SK-MEL-5 (cell line): ENCODE measurements at regions not wholly inside any gene's neighbourhood (a gene's known extent, or its start where the extent isn't known, plus 50 kb on each side); places are given as distances from the start of the nearest gene placed in this dataset.

ENCODE experiments used
- DNase-seq: peaks from one replicate; pipeline ENCODE4 v3.0.0-alpha.2; 2016; ENCODE audit warnings: low read depth, low spot score
- in situ Hi-C: cut with HindIII; loops from 2 replicates; pipeline ENCODE4 v1.10.0; 2016; ENCODE audit warnings: low sequenced_read_pairs, high pct_unique_total_duplicates, low pct_unique_long_range_greater_than_20kb

- DNase-seq, result no peak
- in situ Hi-C loops, result no loop called here
Measured at GRCh38 chr9:108526518-108526917, 329.3 kb downstream of the ACTL7B start.

GRCh38 chr9:108525186-108525585 lies 330.6 kb downstream of the ACTL7B start:
- DNase-seq, result no peak
- in situ Hi-C loops, result no loop called here

- DNase-seq, result no peak
- in situ Hi-C loops, result no loop called here
Measured at GRCh38 chr9:108521063-108521590, 334.7 kb downstream of the ACTL7B start.

- DNase-seq, result no peak
- in situ Hi-C loops, result no loop called here
Measured at GRCh38 chr9:108519437-108519836, 336.3 kb downstream of the ACTL7B start.

GRCh38 chr9:108517651-108518365 lies 338.0 kb downstream of the ACTL7B start:
- DNase-seq, result peak; percentile 37
- in situ Hi-C loops, result no loop called here

GRCh38 chr9:108516391-108516790 lies 339.4 kb downstream of the ACTL7B start:
- in situ Hi-C loops, result no loop called here
- DNase-seq, result no peak

GRCh38 chr9:108515856-108516255 lies 339.9 kb downstream of the ACTL7B start:
- DNase-seq, result no peak
- in situ Hi-C loops, result no loop called here

GRCh38 chr9:108512426-108513173 lies 343.2 kb downstream of the ACTL7B start:
- in situ Hi-C loops, result no loop called here
- peak; percentile 26 for DNase-seq

- DNase-seq, result no peak
- in situ Hi-C loops, result no loop called here
Measured at GRCh38 chr9:108511307-108511706, 344.5 kb downstream of the ACTL7B start.

- in situ Hi-C loops, result no loop called here
Measured at GRCh38 chr9:108496846-108497245, 358.9 kb downstream of the ACTL7B start.

GRCh38 chr9:108489567-108489966 lies 366.2 kb downstream of the ACTL7B start:
- no peak for DNase-seq
- in situ Hi-C loops, result no loop called here

More at GRCh38 chr9:108496846-108497245, 358.9 kb downstream of the ACTL7B start:
- DNase-seq, result no peak

- no peak for DNase-seq
- in situ Hi-C loops, result no loop called here
Measured at GRCh38 chr9:108486831-108487230, 369.0 kb downstream of the ACTL7B start.

GRCh38 chr9:108484468-108484867 lies 371.3 kb downstream of the ACTL7B start:
- in situ Hi-C loops, result no loop called here
- DNase-seq, result no peak

GRCh38 chr9:108483676-108484075 lies 372.1 kb downstream of the ACTL7B start:
- in situ Hi-C loops, result no loop called here
- no peak for DNase-seq

GRCh38 chr9:108479989-108480652 lies 375.7 kb downstream of the ACTL7B start:
- in situ Hi-C loops, result no loop called here
- DNase-seq, result no peak

- in situ Hi-C loops, result no loop called here
- DNase-seq, result peak; percentile 48
Measured at GRCh38 chr9:108478431-108479332, 377.1 kb downstream of the ACTL7B start.

GRCh38 chr9:108477529-108478006 lies 378.2 kb downstream of the ACTL7B start:
- no peak for DNase-seq
- in situ Hi-C loops, result no loop called here
